ENCODE measurements at regions not wholly inside any gene's neighbourhood (a gene's known extent, or its start where the extent isn't known, plus 50 kb on each side); places are given as distances from the start of the nearest gene placed in this dataset.

GRCh38 chr6:21335591-21335990, 258.0 kb upstream of the SOX4 start:
- Histone ChIP-seq H3K79me1 (ENCODE audit: low read depth, low read length) (no peaks in the 10 kb centered on the region), H3K4me3 (ENCODE audit: low read length in 2 of 2) (no peak overlapping the region)

GRCh38 chr6:21337263-21337662, 256.3 kb upstream of the SOX4 start:
- H3K18ac ChIP-seq (ENCODE audit: low read length) = no peak overlapping the region
- H2AK5ac ChIP-seq (ENCODE audit: low read depth, low read length) = no peak overlapping the region
- H3K4me2 ChIP-seq (ENCODE audit: insufficient read depth, low read length, poor library complexity, severe bottlenecking) = no peak overlapping the region
- H3K9ac ChIP-seq (ENCODE audit: low read depth, low read length, poor library complexity) = no peak overlapping the region
- H3K27ac ChIP-seq (replicated peaks; ENCODE audit: low read length) = no peak overlapping the region
- no peaks in the 10 kb centered on the region for H3K9me3 ChIP-seq (replicated peaks in 1 of 2; ENCODE audit: control insufficient read depth in 2 of 2, insufficient read depth in 1 of 2, low read depth in 1 of 2, low read length in 2 of 2)
- H3K79me1 ChIP-seq (ENCODE audit: low read depth, low read length) = no peaks in the 10 kb centered on the region
- H2AFZ ChIP-seq (ENCODE audit: low read length) = no peak overlapping the region
- H3K4me1 ChIP-seq (ENCODE audit: control insufficient read depth in 2 of 2, insufficient read depth in 1 of 2, low read depth in 1 of 2, low read length in 2 of 2) = no peaks in the 10 kb centered on the region
- no peak overlapping the region for H4K91ac ChIP-seq (ENCODE audit: low read depth, low read length, poor library complexity)
- no peak overlapping the region for H3K4ac ChIP-seq (ENCODE audit: low read length)
- no peak for DNase-seq (ENCODE audit: low spot score)
- no CpG with 5 or more reads among the region's 3 CpGs for WGBS, 2 donors (ENCODE audit: extremely low coverage in 2 of 2, insufficient read length in 2 of 2, insufficient replicate concordance in 1 of 2)
- no peaks in the 10 kb centered on the region for H3K27me3 ChIP-seq (ENCODE audit: control insufficient read depth in 3 of 3, insufficient read depth in 3 of 3, low read depth in 1 of 3, low read length in 3 of 3)
- no peak overlapping the region for H2BK12ac ChIP-seq (ENCODE audit: low read length)
- no peak overlapping the region for H3K14ac ChIP-seq (ENCODE audit: low read length)
- H3K23ac ChIP-seq (ENCODE audit: low read depth, low read length, poor library complexity) = no peak overlapping the region
- H2BK5ac ChIP-seq (ENCODE audit: low read length) = no peak overlapping the region
- no peak overlapping the region for H2BK15ac ChIP-seq (ENCODE audit: low read length)
- no peak overlapping the region for H2BK120ac ChIP-seq (ENCODE audit: low read depth, low read length)
- H3K36me3 ChIP-seq (replicated peaks in 1 of 2; ENCODE audit: control insufficient read depth in 2 of 2, insufficient read depth in 2 of 2, low read length in 2 of 2) = no peaks in the 10 kb centered on the region
- no peak overlapping the region for H3K4me3 ChIP-seq (ENCODE audit: low read length in 2 of 2)
- H4K8ac ChIP-seq (ENCODE audit: low read depth, low read length) = no peak overlapping the region

More at GRCh38 chr6:21335591-21335990, 258.0 kb upstream of the SOX4 start:
- H3K27ac ChIP-seq (replicated peaks; ENCODE audit: low read length) = no peak overlapping the region
- no peak overlapping the region for H2AFZ ChIP-seq (ENCODE audit: low read length)
- H4K8ac ChIP-seq (ENCODE audit: low read depth, low read length) = no peak overlapping the region
- no peaks in the 10 kb centered on the region for H3K4me1 ChIP-seq (ENCODE audit: control insufficient read depth in 2 of 2, insufficient read depth in 1 of 2, low read depth in 1 of 2, low read length in 2 of 2)
- H3K4me2 ChIP-seq (ENCODE audit: insufficient read depth, low read length, poor library complexity, severe bottlenecking) = no peak overlapping the region
- no peak overlapping the region for H2BK5ac ChIP-seq (ENCODE audit: low read length)
- no peak overlapping the region for H3K23ac ChIP-seq (ENCODE audit: low read depth, low read length, poor library complexity)
- H3K27me3 ChIP-seq (ENCODE audit: control insufficient read depth in 3 of 3, insufficient read depth in 3 of 3, low read depth in 1 of 3, low read length in 3 of 3) = no peaks in the 10 kb centered on the region
- no peak overlapping the region for H3K14ac ChIP-seq (ENCODE audit: low read length)
- no peak overlapping the region for H2BK15ac ChIP-seq (ENCODE audit: low read length)
- H3K18ac ChIP-seq (ENCODE audit: low read length) = no peak overlapping the region
- H2BK12ac ChIP-seq (ENCODE audit: low read length) = no peak overlapping the region
- H2BK120ac ChIP-seq (ENCODE audit: low read depth, low read length) = no peak overlapping the region
- no peak overlapping the region for H3K9ac ChIP-seq (ENCODE audit: low read depth, low read length, poor library complexity)
- no peaks in the 10 kb centered on the region for H3K36me3 ChIP-seq (replicated peaks in 1 of 2; ENCODE audit: control insufficient read depth in 2 of 2, insufficient read depth in 2 of 2, low read length in 2 of 2)
- H3K4ac ChIP-seq (ENCODE audit: low read length) = no peak overlapping the region
- no peaks in the 10 kb centered on the region for H3K9me3 ChIP-seq (replicated peaks in 1 of 2; ENCODE audit: control insufficient read depth in 2 of 2, insufficient read depth in 1 of 2, low read depth in 1 of 2, low read length in 2 of 2)
- H4K91ac ChIP-seq (ENCODE audit: low read depth, low read length, poor library complexity) = no peak overlapping the region
- no peak overlapping the region for H2AK5ac ChIP-seq (ENCODE audit: low read depth, low read length)
- no peak for DNase-seq (ENCODE audit: low spot score)

DNA sequence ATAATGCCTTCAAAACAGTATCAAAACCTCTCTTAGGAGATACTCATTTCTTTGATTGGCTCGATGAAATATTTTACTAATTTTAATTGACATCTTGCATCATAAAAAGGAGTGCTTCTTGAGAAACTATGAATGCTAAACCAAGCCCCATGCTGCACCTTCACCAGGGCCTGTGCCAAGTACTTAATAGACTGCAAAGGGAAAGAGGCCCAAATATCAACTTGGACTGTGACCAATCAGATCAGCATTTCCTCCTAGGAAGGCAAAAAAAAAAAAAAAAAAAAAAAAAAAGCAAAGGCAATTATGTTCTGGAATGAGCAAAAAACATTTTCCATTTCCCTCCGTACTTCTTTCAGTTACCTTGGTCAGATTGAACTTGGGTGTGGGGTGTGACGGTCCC, 253.0 kb upstream of the SOX4 start:
- no CpG with 5 or more reads among the region's 3 CpGs for WGBS, 2 donors (ENCODE audit: extremely low coverage in 2 of 2, insufficient read length in 2 of 2, insufficient replicate concordance in 1 of 2)
- H2BK120ac ChIP-seq (ENCODE audit: low read depth, low read length) = no peak overlapping the region
- no peaks in the 10 kb centered on the region for H3K9me3 ChIP-seq (replicated peaks in 1 of 2; ENCODE audit: control insufficient read depth in 2 of 2, insufficient read depth in 1 of 2, low read depth in 1 of 2, low read length in 2 of 2)
- H3K4me3 ChIP-seq (ENCODE audit: low read length in 2 of 2) = no peak overlapping the region
- H3K4me2 ChIP-seq (ENCODE audit: insufficient read depth, low read length, poor library complexity, severe bottlenecking) = no peak overlapping the region
- H2BK15ac ChIP-seq (ENCODE audit: low read length) = no peak overlapping the region
- no peaks in the 10 kb centered on the region for H3K27me3 ChIP-seq (ENCODE audit: control insufficient read depth in 3 of 3, insufficient read depth in 3 of 3, low read depth in 1 of 3, low read length in 3 of 3)
- H2BK5ac ChIP-seq (ENCODE audit: low read length) = no peak overlapping the region
- H4K91ac ChIP-seq (ENCODE audit: low read depth, low read length, poor library complexity) = no peak overlapping the region
- H3K9ac ChIP-seq (ENCODE audit: low read depth, low read length, poor library complexity) = no peak overlapping the region
- no peak overlapping the region for H2AFZ ChIP-seq (ENCODE audit: low read length)
- no peak overlapping the region for H3K23ac ChIP-seq (ENCODE audit: low read depth, low read length, poor library complexity)
- H2AK5ac ChIP-seq (ENCODE audit: low read depth, low read length) = no peak overlapping the region
- no peak overlapping the region for H2BK12ac ChIP-seq (ENCODE audit: low read length)
- no peak overlapping the region for H3K4ac ChIP-seq (ENCODE audit: low read length)
- H3K36me3 ChIP-seq (replicated peaks in 1 of 2; ENCODE audit: control insufficient read depth in 2 of 2, insufficient read depth in 2 of 2, low read length in 2 of 2) = no peaks in the 10 kb centered on the region
- DNase-seq (ENCODE audit: low spot score) = no peak
- H3K14ac ChIP-seq (ENCODE audit: low read length) = no peak overlapping the region
- H3K18ac ChIP-seq (ENCODE audit: low read length) = no peak overlapping the region
- H3K4me1 ChIP-seq (ENCODE audit: control insufficient read depth in 2 of 2, insufficient read depth in 1 of 2, low read depth in 1 of 2, low read length in 2 of 2) = no peaks in the 10 kb centered on the region
- no peak overlapping the region for H3K27ac ChIP-seq (replicated peaks; ENCODE audit: low read length)
- no peak overlapping the region for H4K8ac ChIP-seq (ENCODE audit: low read depth, low read length)
- H3K79me1 ChIP-seq (ENCODE audit: low read depth, low read length) = no peaks in the 10 kb centered on the region

GRCh38 chr6:21341910-21342309, 251.6 kb upstream of the SOX4 start:
- H2BK5ac ChIP-seq (ENCODE audit: low read length) = no peak overlapping the region
- H3K18ac ChIP-seq (ENCODE audit: low read length) = no peak overlapping the region
- H3K79me1 ChIP-seq (ENCODE audit: low read depth, low read length) = no peaks in the 10 kb centered on the region
- H3K9ac ChIP-seq (ENCODE audit: low read depth, low read length, poor library complexity) = no peak overlapping the region
- H3K9me3 ChIP-seq (replicated peaks in 1 of 2; ENCODE audit: control insufficient read depth in 2 of 2, insufficient read depth in 1 of 2, low read depth in 1 of 2, low read length in 2 of 2) = no peaks in the 10 kb centered on the region
- no peak for DNase-seq (ENCODE audit: low spot score)
- no peak overlapping the region for H4K91ac ChIP-seq (ENCODE audit: low read depth, low read length, poor library complexity)
- no peak overlapping the region for H2BK120ac ChIP-seq (ENCODE audit: low read depth, low read length)
- no peak overlapping the region for H3K23ac ChIP-seq (ENCODE audit: low read depth, low read length, poor library complexity)
- no peak overlapping the region for H4K8ac ChIP-seq (ENCODE audit: low read depth, low read length)
- H3K4me3 ChIP-seq (ENCODE audit: low read length in 2 of 2) = no peak overlapping the region
- WGBS, 2 donors (ENCODE audit: extremely low coverage in 2 of 2, insufficient read length in 2 of 2, insufficient replicate concordance in 1 of 2) = no CpG with 5 or more reads among the region's 4 CpGs
- H2AFZ ChIP-seq (ENCODE audit: low read length) = no peak overlapping the region
- no peak overlapping the region for H3K4ac ChIP-seq (ENCODE audit: low read length)
- no peaks in the 10 kb centered on the region for H3K36me3 ChIP-seq (replicated peaks in 1 of 2; ENCODE audit: control insufficient read depth in 2 of 2, insufficient read depth in 2 of 2, low read length in 2 of 2)
- no peak overlapping the region for H2BK15ac ChIP-seq (ENCODE audit: low read length)
- no peak overlapping the region for H3K14ac ChIP-seq (ENCODE audit: low read length)
- H2BK12ac ChIP-seq (ENCODE audit: low read length) = no peak overlapping the region
- no peaks in the 10 kb centered on the region for H3K27me3 ChIP-seq (ENCODE audit: control insufficient read depth in 3 of 3, insufficient read depth in 3 of 3, low read depth in 1 of 3, low read length in 3 of 3)
- no peak overlapping the region for H3K4me2 ChIP-seq (ENCODE audit: insufficient read depth, low read length, poor library complexity, severe bottlenecking)
- H3K4me1 ChIP-seq (ENCODE audit: control insufficient read depth in 2 of 2, insufficient read depth in 1 of 2, low read depth in 1 of 2, low read length in 2 of 2) = no peaks in the 10 kb centered on the region
- H2AK5ac ChIP-seq (ENCODE audit: low read depth, low read length) = no peak overlapping the region
- no peak overlapping the region for H3K27ac ChIP-seq (replicated peaks; ENCODE audit: low read length)

Data from neuronal stem cell (in vitro differentiated cells).